Left hindlimb (tissue), 1 donor: ENCODE measurements at regions not wholly inside any gene's neighbourhood (a gene's known extent, or its start where the extent isn't known, plus 50 kb on each side); places are given as distances from the start of the nearest gene placed in this dataset.

ENCODE experiments used
- DNase-seq: peaks from one replicate; pipeline ENCODE4 v3.0.0-alpha.2; 2018

DNA sequence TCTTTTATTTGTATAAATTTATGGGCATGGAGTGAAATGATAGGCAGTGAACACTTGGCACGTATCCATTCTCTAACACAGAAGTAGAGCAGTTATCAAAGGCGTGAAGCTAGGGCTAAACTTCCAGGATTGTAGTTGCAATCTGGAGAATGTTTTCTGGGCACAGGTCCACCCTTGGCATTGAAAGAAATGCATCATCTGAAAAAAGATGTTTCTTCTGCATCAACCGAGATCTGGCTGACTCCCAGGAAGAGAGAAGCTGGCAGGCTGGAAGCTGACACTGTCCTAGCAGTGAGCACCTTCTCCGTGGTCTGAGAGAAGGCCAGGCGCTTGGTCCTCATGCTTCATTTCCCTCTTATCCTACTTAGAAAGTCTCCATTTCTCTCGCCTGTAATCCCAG is 600.0 kb downstream of the BRD1 start:
- no peak for DNase-seq

DNA sequence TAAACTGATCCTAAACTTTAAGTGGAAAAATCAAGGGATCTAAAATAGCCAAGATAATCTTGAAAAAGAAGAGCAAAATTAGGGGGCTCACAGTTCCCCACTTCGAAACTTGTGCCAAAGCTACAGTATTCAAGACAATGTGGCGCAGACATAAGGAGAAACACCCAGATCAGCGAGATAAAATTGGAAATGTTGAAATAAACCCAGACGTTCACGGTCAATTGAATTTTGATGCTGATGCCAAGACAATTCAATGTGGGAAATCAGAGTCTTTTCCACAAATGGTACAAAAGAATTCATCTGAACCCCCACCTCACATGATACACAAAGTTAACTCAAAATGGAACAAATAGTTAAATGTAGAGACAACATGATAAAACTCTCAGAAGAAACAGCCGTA is 601.6 kb downstream of the BRD1 start:
- no peak for DNase-seq

DNA sequence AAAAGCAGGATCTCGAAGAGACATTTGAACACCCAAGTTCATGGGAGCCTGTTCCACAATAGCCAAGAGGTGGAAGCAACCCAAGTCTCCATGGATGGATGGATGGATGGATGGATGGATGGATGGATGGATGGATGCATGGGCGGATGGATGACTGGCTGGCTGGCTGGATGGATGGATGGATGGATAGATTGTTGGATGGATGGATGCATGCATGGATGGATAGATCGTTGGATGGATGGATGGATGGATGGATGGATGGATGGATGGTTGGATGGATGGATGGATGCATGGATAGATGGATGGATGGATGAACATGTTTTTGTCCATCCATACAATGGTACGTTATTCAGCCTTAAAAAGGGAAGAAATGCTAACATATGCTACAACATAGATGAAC is 603.4 kb downstream of the BRD1 start:
- no peak for DNase-seq

DNA sequence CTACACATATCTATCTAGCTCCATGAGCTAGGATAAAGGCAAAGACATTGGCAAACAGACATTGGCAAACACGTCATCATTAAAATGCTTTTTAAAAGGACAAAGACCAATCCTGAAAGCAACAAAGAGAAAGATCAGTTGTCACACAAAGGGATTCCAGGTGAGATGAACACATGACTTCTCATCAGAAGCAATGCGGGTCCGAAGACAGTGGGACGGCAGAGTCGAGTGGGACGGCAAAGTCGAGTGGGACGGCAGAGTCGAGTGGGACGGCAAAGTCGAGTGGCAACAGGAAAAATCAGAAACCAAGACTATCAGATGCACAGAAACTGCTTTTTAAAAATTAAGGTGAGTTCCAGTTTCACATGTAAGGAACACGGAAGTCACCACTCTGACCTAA is 609.5 kb downstream of the BRD1 start:
- DNase-seq = no peak

DNA sequence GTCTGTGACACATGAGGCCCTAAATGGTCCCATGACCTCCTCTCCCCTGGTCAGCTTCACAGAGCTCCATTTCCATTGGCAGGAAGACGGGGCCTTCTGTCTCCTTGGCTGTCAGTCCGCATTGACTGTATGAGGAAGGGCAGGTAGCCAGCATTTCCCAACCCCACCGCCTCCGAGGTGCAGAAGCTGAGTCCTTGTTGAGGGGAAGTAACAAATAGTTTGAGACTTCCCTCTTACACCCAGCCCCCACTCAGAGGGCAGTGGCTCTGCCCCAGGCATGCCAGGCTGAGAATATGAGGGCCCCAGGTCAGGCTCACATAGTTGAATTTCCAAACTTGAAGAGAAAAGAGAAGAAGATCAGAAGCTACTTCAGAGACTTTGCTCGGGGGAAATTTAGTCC is 611.1 kb downstream of the BRD1 start:
- DNase-seq = no peak

DNA sequence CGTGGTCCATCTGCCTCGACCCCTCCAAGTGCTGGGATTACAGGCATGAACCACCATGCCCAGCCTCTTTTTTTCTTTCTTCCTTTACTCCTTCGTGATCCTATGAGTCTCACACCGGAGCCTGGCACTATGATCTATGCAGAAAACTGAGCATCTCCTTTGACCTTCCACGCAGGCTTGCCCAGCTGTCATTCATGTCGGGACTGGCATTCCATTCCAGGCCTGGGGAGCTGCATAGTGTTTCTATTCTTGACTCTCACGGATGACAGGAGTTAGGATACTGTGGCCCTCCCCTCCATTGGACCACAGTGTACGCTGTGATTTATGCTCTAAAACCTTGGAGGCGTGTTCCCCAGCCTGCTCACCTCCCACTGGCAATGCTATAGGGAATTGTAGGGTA is 611.8 kb downstream of the BRD1 start:
- no peak for DNase-seq

DNA sequence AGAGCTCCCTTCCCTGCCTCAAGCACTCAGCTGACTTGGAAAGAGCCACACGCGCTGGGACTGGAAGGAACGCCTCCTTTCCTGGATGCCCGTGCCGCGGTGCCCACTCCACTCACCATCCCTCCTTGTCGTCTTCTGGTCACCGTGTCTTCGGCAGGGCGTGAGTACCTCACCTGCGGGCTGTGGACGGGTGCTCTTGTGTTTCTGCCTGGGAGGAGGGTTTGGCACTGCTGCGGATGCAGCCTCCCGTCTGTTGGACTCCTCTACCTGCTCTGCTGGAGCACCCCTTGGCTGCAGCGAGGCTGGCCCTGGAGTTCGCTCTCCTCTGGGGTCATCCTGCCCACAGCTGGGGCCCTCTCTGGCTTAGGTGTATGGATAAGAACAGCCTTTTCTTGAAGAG is 612.7 kb downstream of the BRD1 start:
- no peak for DNase-seq

DNA sequence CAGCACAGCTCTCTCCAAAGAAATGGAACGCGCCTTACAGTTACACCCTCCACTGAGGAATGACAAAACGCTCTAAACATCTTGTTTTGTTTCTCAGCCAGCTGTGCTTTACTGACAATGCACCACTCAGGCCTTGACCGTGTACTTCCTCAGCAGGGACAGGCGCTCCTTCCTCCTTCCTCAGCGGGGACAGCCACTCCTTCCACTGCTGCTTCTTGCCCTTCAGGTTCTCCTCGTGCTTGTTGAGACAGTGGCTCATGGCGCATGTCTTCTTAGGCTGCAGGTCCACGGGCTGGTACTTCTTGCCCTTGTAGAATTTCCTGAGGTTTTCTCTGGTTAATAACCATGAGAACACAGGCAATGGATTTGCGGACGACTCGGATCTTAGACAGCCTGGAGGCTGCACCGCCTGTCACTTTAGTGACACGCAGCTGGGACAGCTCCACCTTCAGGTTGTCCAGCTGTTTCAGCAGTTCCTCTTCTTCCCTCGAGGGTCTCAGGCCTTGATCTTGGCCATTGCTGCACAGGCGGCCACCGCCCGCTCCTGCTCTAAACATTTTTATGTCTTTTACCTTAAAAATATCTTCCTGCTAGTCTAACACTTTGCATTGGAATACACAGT is 613.8 kb downstream of the BRD1 start:
- no peak for DNase-seq

DNA sequence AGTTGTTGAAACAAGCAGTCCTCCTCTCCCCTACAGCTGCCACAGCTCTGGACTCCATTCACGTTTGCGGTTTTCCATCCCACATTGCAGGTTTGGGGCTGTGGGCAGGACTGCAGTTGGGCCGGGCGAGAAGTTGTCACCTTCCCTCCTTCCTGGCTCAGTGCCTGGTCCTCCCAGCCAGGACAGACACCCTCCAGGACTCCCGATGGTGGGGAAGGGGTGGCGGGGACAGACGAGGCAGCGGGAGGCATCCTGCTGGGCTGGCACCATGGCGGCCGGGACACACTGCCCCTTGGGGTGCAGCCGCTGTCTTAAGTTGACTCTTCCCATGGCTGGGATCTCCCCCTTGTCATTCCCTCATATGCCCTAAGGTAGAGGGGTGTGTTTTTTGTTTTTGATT is 615.2 kb downstream of the BRD1 start:
- DNase-seq = no peak

DNA sequence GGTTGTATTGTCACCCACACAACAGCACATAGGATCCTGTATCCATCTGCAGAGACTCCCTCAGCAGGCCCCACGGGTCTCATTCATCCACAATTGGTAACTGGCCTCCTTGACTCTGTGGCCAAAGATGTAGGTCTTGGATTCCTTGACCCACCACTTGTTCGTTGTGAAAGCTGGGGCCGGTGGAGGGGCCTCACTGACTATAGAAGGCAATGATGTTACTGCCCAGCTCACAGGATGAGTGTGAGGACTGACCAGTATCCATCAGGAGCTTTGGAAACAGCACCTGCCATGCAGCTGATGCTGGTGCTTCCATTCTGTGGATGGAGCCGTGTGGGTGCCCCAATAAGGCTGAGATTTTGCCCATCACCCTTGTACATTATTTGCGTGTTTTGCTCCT is 615.7 kb downstream of the BRD1 start:
- no peak for DNase-seq

DNA sequence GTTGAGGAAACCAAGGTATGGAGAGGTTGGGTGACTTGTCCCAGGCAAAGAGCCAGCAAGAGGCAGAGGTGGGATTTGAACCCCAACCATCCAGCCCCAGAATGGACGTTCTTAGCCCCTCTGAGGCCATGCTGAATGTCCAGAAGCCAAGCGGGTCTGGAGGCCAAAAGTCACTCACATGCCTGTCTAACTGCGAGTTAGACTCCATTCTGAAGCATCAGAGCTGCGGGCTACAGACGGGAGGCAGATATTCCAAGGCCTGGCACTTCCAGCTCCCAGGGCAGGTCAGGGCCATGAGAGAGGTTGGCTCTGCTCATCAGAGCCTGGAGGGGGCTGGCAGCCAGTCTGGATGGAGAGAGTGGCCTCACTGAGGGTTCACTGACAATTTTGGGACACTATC is 616.5 kb downstream of the BRD1 start:
- DNase-seq = no peak

DNA sequence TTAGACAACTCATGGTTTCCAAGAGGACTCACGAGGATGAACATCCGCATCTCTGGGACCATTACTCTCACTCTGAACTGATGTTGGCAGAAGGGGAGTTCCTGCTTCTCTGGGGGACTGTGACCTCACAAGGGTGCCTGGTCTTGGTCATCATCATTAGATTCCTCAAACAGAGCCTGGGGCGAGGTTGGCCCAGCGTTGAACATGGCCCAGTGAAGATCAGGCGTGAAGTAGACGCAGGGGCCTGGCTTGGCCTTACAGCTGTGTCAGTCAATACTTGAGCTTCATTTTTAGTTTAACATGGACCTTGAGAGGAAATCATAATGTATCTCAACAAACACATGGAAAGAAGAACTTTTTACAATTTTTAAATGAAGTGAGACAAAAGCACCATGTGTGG is 617.1 kb downstream of the BRD1 start:
- DNase-seq = no peak

DNA sequence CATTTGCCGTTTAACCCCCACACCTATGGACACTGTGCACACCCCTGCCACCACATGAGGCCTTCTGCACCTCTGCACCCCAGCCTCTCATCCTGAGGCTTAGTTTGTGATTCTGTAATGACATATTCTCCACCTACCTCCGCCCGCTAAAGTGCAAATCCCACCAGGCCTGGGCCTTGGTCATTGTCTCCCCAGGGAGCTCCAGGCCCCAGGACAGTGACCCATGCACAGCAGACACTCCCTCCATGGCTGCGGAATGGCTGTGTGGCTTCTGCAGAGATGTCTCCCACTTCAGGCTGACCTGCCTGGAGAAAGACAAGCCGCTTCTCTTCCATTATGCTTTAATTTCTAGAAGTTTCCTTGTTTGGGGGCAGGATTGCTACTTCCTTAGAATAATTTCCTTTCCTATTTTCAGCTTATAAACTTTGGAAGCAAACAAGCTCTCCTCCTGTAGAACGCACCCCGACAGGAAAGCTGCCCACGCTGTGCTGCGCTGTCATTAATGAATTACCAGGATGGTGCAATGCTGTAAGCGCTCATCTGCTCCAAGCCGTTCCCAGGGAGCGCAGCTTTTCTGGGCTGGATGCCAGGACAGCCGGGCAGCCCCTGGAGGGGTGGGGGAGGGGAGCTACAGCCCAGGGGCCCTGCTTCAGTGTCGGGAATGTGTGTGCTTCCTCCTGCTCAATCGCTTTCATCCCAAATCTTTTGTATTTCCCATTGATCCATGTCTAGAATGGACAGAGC is 618.0 kb downstream of the BRD1 start:
- DNase-seq = no peak

DNA sequence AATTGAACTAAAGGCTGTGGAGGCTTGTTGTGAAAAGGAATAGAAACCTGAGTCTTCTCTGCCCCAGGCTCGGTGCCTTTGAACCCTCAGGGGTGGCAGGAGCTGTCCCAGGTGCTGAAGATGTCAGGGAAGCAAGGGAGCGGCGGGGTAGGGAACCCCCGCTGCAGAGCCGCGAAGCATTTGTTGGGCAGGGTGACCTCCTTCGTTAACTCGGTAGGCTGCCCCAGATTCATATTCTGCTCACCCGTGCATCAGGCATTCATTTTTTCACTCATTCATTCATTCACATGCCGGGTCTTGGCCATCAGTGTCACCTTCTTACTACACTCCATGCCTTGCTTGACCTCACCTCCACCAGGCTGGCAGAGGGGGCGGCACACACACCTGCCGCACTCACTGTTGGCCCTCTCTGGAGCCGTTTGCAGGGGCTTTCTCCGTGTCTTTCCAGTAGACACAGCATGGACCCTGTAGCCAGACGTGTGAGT is 618.9 kb downstream of the BRD1 start:
- no peak for DNase-seq

DNA sequence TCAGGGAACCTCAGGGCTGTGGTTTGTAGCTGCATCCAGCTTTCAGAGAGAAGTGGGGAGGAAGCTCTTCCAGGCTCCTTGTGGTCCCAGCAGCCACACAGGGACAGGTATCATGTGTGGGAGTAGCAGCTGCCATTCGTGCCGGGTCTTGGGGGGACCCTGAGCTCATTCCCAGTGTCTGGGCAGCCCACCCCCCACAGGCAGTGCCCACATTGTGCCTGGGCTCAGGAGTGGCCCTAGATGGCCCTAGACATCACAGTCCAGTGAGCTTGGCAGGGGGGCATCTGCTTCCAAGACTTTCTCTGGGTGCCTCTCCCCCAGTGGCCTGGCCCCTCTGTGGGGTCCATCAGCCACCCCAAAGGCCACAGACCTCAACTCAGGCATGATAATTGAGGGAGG is 619.7 kb downstream of the BRD1 start:
- no peak for DNase-seq

DNA sequence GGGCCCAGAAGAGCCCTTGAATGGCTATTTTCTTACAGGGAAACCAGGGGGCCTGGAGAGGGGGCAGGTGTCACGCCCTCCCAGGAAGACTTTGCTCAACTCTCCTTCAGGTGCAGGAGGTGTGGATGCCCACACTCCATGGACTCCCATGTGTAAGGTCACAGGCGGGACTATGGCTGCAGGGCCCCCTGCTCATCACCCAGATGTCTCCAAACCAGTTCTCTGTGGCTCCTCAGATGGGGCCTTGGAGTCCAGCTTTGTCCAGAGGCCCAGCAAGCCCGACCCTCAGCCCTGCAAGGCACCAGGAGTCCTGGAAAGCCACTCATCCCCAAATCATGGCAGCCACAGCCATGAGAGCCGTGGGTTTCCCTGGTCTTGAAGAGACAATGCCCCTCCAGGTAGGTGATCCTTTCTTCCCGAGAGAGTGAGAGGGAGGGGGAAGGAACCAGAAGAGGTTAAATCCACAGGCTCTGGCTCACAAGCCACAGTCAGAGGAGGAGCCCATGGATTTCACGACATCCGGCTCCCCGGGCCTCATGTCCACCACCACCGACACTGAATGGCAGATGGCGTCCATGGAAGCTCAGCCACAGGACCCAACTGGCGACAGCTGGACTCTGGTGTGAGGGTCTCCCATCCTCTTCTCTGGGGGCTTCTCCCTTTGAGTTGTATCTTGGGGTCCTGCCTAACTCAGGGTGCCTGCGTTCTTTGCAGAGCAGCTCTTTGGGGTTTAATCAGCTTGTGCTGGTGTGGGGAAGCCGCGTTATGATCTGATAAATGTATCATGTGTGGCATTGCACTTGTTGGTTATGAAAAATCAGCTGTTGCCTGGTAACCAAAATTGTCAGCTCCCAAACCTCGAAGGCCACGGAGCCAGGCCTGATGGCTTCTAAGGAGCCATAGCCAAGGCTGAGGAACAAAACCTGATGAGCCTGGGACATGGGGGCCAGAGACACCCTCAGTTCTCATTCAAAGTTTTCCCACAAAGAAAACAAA is 620.4 kb downstream of the BRD1 start:
- no peak for DNase-seq

DNA sequence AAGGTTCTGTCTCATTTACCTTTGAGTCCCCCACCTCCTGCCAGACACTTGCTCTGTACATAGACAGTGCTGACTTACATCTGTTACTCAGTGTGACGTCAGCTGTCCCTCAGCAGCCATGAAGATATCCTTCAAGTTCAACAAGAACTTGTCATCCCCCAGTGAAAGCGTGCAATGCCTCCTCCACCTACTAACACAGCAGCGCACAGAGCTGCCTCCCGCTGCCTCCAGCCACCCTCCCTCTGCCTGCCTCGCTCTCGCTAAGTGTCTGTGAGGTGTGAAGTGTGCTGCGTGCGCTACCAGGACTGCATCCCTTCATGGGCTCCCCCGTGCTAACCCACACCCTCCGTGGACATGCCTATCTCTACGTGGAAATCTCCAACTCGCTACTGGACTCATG is 621.4 kb downstream of the BRD1 start:
- no peak for DNase-seq

DNA sequence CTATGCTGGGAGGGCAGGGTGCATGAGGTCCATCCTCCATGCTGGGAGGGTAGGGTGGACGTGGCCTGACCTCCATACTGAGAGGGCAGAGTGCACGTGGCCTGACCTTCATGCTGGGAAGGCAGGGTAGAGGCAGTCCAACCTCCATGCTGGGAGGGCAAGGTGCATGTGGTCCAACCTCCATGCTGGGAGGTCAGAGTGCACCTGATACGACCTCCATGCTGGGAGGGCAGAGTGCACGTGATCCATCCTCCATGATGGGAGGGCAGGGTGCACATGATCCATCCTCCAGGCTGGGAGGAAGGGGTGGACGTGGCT is 622.2 kb downstream of the BRD1 start:
- DNase-seq = no peak

DNA sequence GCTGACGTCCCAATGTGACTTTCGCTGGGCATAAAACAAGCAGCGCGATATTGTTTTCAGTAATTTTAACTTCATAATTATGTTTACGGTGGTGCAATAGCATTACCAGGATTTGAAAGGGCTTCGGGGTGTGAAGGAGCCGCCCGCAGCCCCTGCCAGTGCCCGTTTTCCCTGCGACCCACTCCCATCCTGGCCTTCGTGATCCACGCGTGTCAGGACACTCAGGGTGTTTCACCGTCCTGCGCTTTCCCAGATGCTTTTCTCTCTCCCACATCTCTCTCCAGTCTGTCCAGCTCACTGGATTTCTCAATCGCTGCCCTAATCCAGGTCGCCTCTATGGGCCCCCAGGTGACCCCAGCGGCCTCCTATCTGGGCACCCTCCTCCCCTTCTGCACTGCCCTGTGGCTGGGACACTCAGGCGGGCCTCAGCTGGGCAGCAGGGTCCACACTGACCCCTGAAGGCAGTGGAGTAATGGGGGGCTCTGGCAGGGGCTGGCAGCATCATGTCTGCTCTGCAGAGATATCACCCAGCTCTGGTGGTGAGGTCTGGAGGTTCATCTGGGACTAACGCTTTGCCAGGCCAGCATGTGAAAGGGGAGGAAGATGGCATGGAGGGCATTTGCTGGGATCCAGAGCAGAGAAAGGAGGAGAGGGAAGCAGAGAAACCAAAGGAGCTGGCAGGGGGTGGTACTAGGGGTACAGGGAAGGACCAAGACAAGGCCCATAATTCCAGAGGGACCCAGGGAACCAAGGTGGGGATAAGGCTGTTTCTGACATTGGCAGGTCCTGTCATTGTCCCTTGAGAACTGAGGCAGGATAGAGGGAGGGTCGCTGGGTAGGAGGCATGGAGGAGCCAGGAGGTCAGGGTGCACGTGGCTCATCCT is 622.8 kb downstream of the BRD1 start:
- DNase-seq = no peak

DNA sequence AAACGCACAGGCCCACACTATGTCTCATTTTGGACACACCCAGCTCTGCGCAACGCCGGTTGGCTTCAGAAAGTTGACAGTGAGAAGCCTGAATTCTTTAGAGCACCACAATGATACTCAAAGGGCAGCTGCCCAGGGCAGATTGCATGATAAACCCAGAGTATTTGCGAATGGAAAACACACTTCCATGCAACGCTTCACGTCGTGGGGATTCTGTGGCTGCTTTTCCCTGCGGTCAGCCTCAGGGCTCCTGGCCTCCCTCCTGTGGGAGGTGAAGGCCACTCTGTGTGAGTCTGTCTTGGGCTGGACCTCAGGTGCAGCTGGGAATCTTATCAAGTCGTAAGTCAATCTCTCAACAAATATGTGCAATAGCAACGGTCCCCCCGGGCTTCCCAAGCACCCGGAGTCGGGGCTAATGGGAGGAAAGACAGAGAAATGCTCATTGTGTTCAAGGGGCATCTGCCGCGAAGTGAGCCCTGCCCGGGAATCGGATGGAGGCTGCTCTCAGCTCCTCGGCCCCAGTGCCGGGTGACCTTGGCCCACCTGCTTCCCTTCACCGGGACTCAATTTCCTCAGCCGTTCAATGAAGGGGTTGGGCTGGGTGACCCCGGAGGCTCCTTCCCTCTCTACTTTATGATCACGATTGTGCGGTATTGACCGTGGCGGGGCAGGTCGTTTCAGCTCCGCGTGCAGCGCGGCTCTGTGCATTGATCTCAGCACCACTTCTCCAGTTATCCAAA is 623.6 kb downstream of the BRD1 start:
- DNase-seq = no peak

DNA sequence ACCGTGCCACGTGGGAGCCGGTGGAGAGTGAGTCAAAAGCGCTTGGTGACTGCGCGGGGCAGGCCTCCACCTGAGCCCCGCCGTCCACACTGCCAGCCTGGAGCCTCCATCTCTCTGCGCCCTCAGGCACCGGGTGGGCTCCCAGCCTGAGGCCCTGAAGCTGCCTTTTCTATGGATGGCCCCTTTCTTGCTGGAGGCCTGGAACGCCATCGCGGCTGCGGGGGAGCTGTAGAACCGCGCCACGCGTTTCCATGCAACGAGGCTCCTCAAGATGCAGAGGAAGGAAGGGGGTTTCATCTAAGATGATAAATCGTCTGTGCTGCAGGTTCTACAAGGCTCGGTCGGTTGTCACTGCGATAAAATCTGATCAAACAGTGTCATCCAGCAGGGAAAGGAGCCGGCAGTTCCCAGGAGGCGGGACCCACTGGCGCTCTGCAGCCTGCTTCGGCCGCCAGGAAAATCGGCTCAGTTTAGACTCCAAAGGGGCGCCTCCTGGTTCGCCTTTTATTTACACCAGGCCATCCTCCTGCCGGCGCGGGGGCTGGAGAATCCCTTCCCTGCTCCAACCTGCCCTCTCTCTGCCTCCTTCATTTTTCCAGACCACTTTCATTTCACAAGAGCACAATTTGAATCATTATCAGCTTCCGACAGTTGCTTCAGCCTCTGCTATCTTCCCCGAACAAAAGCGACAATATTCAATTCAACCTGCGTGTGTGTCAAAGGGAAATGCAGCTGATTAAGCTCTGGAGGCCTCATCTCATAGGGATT is 624.4 kb downstream of the BRD1 start:
- no peak for DNase-seq
